ENCODE measurements at regions not wholly inside any gene's neighbourhood (a gene's known extent, or its start where the extent isn't known, plus 50 kb on each side); places are given as distances from the start of the nearest gene placed in this dataset.

DNA sequence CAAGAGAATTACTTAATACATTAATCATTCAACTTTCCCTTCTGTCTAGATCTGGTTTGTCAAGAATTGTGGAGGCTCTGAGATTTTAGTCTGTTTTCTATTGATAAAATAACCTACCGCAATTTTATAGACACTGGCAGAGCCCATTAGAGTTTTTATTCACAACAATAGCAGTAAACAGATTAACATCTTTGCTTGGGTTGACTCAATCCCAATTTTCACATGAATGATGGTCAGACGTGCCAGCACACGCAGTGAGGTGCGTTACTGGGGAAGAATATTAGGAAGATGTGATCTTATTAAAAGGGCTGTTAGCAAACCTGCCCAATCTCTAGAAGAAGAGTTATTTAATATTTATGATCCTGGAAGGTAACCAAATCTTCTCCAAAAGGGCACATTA is 736.6 kb downstream of the MRPL39 start:
- no peak for DNase-seq

DNA sequence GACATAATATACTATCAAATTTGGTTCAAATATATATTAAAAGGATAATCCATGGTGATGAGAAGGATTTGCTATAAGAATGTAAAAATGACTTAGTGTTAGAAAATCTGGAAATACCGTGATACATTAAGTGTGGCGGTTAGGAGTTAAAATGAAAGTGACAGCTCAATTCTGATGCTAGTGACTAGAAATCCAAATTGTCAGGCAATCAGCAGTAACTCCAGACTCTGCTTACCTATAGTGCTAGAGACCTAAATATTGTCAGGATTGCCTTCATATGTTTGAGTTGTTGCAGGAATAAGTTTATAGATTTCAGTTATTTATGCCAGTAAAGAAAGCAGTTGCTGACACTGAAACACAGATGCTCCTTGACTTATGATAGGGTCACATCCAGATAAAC is 737.4 kb downstream of the MRPL39 start:
- no peak for DNase-seq

DNA sequence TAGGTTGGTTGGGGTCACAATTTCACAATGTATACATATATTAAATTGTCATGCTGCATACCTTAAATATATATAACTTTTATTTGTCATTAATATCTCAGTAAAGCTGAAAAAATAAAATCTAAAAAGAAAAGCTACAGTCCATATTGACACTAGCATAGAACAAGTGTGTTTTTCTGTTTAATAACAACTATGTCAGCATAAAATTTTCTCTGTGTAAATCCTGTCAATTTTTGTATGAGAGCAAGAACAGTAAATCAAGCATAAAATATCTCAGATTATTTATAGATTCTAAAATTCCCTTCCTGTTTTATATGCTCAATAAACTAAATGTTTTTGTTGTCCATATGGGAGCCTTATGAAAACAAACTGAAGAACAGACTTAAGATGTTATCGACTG is 739.2 kb downstream of the MRPL39 start:
- DNase-seq, result no peak

DNA sequence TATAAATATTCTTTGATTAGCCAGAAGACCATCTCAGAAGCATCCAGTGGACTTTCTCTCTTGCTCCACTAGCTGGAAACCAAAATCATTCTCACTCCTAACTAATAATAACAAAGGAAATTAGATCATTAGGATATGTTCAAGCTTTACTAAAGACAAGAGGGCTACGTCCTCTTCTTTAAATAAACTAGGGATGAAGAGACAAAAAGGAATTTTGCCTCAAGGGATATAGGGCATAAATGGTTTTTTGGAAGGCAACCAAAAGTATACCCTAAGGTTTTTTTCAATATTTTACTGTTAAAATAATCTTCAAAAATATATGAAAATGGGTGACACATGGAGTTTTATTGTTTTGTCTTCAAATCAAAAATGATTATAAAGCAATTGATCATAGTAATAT is 745.8 kb downstream of the MRPL39 start:
- DNase-seq, result no peak

DNA sequence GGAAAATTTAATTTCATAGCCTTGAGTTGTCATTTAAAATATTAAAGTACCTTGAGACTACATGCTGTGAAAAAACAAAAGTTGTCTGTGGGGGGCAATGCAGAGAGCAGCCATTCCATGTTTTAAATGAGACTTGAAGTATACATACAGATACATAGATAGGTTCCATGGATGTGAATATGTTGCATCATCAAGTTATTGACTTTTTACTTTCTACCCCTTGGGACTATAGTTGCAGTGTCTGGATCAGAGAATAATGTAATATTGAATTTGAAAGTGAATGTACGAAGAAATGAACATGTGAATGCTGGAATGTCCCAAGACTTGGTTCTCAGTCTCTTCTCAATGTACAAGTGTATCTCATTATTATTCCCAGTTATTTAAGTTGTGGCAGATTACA is 751.0 kb downstream of the MRPL39 start:
- no peak for DNase-seq

DNA sequence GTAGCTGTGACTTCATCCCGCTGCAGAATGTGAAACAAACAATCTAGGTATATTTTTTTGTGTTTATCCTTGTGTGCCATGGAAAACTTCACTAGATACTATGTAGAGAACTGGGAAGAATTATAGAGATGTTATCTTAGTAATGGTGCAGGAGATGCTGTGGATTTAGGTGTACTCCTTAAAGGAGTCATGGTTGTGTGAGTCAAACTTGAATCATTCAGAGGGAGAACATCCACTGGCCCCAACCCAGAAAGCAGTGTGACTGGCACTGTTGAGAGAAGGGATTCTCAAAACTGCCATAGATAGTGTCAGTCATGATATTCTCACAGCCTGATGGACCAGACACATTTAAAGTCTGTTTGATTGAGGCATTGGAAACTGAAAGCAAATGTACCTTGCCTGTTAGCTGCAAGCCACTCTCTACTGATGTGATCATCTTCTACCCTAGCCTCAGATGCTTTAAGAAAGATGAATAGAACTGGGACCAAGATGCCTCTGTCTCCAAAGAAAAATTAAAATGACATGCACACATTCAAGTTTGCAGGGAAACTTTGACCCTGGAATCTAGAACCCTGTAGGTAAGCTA is 754.6 kb downstream of the MRPL39 start:
- DNase-seq, result no peak

DNA sequence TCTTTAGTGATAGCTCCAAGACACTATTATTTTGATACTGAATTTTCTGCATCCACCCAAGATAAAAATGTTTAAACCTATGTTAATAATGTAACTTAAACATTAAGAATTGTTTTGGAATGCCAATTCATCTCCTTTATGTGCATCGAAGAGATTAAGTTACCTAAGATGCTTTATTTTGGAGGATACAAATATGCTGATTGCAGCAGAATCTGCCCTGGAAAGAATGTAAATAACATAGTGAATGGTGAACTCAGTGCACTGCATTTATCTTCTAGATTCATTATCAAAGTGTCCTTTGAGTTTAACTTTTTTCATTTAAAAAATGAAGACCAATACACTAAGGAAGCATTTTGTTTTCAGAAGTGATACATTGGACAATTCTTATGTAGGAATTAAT is 757.2 kb downstream of the MRPL39 start:
- no peak for DNase-seq

DNA sequence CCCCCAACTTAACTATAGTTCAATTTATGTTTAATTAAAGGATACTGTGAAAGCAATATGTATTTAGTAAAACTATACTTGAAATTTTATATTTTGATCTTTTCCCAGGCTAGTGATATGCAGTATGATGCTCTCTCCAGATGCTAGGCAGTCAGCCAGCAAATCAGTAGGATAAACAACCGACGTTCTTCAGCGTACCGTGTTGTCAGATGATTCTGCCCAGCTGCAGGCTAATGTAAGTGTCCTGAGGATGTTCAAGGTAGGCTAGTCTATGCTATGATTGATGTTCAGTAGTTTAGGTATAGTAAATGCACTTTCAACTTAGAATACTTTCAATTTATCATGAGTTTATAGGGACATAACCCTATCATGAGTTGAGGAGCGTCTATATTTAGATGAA is 762.6 kb downstream of the MRPL39 start:
- no peak for DNase-seq

DNA sequence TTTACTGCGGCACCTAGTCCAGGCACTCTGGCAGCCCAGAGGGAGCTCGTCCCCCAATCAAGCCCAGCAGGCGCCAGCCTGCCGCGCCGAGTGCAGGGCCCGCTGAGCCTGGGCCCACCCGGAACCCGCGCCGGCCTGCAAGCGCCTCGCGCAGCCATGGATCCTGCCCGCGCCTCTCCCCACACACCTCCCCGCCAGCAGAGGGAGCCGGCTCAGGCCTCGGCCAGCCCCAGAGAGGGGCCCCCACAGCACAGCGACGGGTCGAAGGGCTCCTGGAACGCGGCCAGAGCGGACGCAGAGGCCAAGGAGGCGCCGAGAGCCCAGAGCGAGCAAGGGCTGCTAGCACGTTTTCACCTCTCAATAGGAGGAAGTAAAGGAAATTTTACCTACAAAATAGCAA is 767.0 kb downstream of the MRPL39 start:
- no peak for DNase-seq

DNA sequence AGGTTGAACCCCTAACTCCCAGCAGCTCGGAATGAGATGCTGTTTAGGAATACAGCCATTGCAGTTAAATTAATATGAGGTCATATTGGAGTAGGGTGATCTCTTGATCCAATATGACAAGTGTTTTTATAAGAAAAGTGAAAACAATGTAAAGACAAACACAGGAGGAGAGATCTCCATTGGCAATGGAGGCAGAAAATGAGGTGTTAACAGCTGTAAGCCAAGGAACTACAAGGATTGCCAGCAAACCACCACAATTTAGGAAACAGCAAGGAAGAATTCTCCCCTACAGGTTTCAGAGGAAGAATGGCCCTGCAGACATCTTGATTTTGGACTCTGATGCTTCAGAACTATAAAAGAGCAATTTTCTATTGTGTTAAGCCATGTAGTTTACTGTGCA is 774.3 kb downstream of the MRPL39 start:
- no peak for DNase-seq

DNA sequence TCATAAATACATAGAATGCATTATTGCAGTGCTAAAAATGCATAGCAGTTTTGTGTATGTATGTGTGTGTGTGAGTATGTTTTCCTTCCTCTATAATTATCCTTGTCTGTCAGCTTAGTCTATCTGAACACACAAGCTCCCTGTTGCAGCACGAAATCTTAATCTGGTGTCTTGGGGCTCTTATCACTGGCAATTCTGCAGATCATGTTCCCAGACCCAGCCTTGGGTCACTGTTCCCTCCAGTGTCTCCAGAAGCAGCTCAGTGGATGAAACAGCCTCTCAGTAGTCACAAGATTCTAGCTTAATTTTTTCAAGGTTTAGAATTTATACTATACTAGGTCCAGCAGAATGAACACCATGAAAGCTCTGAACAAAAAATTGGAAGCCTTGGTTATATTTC is 777.9 kb downstream of the MRPL39 start:
- no peak for DNase-seq

DNA sequence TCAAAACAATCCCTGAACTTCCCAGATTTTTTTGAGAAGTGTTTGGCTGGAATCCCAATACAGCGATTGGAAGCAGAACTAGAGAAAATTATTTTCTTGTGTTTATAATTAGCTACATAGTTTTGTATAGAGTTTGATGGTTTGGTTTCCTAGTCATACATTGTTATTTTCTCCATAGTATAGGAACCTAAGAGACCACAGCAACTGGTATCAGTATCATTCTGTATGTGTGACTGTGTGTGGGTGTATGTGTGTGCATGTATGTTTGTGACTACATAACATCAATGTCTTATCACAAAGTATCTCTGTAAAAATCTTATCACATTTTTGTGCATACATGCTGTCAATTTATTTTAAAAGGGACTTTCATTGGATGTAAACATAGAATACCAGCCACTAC is 780.5 kb downstream of the MRPL39 start:
- DNase-seq, result no peak

DNA sequence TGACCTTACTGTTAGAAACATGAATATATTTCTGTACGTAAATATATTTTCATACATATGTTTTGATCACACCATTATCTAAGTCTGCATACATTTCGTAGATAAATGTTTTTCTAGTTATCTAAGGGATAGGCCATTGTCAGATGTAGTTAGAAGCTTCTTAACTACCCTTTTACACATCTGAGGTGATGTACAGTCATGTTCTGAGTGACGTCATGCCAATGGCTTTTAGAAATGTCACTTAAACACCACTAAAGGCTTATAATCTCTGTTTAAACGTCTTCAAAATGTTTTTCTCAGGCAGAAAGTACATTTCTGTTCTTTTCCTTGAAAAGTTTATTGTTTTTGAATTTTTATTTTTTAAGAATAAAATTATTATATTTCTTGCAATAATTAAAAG is 781.9 kb downstream of the MRPL39 start:
- DNase-seq, result no peak

DNA sequence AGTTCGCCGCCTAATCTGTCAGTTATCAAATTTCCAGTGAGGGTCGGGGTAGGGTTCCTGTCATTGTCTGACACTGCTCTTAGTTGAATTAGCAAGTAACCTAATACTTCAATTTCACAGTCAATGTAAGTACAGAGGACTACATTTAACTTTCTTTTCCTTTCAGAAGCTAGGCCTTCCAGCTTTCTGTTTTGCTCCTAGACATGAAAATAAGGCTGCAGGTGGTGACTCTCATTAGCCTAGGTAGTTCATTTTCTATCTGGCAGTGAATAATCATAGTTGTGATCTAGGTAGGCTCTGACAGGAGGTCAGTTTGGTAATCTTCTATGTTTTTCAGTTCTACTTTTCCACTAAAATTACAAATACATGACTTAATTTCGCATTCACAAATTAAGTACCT is 783.1 kb downstream of the MRPL39 start:
- DNase-seq, result no peak

DNA sequence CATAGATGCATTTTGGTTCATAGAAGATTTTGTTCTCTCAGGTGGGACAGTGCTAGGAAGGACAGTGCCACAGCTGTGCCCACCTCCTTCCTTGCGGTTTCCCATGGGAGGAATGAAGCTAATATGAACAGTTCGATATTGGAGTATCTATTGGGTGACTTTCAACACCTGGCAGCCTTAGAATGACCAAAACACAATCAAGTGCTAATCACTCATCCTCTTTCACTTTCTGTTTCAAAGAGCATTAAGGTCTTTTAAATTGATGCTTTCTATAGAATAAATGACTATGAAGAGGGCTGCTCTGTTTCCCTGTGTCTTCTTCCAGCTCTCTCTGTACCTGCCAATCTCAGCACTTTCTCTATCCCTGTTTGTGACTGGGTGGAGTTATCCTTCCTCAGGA is 784.0 kb downstream of the MRPL39 start:
- DNase-seq, result no peak

DNA sequence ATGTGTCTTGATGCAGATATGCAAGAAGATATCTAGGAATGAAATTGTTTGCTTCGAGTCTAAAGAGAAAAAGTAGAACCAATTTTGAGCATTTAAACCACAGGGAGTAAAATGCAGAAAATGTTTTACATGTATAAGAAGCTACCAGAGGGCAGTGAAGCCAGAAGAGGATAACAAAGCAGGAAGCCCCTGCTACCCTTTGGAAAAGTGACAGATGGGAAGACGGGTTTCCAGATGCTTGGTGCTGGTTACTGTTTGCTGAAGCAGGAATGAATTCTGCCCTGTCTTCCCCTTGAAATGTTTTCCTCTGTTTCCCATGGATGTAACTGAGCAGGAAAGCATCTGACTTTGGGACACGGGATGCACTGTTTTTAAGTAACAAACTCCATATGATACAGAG is 822.2 kb downstream of the MRPL39 start:
- no peak for DNase-seq

DNA sequence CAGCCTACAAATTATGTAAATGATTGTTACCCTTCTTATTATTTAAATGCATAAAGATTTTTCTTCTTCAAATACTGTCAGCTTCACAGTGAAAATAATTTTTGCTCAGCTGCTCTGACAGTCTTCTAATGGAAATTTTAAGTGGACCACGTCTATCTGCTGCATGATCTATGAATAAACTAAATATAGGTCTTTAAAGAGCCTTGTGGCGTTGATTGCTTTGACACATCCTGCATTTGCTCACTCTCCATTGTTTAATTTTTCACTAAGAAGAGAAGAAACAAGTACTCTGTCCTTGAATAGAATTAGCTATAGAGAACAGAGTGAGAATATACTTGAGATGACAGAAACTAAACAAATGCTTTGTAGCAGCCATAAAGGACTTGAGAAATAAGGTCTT is 826.1 kb downstream of the MRPL39 start:
- DNase-seq, result no peak

DNA sequence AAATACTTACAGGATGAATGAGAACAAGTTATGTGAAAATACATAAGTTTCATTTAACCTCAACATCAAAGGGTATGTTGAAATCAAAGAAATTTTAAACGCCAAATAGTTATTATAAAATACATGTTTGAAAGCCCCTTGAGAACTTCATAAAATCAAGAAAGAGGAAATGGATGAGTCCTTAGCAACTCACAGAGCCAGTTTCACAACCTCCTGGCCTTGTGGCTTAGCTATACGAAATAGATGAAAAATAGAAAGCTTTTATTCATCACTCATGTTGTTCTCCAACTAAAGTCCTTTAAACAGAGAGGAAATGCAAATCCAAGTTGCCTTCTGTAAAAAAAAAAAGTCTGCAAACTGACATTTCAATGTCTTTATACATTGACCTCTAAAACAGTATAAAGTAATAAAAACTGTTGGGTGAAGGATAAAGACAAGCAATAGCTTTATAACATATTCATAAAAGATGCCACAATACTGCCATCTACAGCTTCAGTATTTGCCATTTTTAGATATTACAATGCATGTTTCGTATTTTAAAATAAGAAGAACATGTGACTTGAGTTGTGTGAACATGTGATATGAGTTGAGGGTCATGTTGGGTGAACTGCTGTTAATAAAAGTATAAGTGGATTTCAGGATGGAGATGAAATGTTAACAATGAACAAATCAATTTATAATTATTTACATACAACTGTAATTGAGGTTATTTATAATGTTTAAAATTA is 847.8 kb downstream of the MRPL39 start:
- DNase-seq, result no peak

DNA sequence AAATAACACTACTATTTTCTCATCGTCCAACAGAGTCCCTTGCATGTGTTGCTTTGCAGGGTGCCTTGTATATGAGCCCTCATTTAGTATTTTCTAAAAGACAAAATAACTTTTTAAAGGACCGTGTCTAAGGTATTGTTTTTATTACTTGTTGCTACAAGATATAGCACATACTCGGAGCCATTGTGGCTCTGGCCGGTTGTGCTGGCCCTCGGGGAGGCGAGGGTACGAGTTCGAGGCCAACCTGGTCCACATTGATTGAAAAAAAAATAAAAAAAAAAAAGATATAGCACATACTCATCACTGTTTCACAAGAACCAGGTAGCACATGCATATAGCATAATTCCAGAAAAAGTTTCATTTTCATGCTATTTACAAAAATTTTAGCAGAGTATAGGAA is 869.2 kb downstream of the MRPL39 start:
- no peak for DNase-seq

DNA sequence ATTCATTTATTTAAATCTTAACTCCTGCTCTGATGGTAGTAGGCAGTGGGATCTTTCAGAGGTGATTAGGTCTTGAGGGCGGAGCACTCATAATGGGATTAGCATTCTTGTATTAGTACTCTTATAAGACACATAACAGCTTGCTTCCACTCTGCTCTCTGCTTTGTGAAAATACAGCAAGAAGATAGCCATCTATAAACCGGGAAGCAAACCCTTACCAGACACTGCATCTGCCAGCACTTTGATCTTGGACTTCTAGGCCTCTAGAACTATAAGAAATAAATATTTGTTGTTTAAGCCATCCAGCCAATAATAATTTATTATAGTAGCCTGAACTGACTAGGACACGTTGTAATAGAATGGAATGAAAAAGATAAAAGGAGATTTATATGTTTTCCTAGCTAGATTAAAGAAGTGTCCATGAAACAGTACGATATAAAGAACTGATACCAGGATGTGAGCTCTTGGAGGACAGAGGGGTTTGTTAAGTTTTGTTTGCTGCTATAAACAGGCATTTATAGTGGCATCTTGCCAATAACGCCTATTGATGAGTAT is 869.9 kb downstream of the MRPL39 start:
- DNase-seq, result no peak

DNA sequence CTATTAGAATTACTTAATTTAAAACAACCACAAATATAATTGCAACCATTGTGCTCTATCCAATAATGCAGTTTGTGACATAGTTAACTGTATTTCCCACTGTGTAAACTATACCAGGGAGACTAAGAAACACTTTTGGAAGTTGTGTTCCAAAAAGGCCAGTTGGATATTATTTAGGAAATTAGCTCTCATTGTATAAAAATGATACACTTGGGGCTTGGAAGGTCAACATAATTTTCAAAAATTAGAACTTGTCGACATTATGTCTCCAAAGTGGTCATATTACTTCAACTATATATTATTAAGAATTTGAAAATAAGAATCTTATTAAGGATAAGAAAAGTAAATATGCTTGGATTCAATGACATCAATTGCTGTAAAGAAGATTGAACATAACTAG is 876.6 kb downstream of the MRPL39 start:
- DNase-seq, result no peak

DNA sequence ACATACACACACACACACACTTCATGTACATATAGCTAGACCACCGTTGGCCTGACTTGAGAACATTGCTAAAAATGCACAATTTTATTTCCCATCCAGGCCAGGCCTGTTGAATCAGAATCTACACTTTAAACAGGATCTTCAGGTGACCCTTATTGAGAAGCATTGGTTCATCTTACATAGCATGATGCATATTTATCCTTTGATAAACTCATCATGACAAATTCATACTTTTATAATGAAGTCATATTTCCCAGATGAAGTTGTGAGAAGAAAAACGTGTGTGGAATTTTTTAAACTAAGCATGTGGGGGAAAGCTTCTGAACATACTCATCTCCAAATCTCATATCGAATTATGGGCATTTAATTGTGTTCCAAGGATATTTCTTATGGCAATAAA is 877.7 kb downstream of the MRPL39 start:
- DNase-seq, result no peak

DNA sequence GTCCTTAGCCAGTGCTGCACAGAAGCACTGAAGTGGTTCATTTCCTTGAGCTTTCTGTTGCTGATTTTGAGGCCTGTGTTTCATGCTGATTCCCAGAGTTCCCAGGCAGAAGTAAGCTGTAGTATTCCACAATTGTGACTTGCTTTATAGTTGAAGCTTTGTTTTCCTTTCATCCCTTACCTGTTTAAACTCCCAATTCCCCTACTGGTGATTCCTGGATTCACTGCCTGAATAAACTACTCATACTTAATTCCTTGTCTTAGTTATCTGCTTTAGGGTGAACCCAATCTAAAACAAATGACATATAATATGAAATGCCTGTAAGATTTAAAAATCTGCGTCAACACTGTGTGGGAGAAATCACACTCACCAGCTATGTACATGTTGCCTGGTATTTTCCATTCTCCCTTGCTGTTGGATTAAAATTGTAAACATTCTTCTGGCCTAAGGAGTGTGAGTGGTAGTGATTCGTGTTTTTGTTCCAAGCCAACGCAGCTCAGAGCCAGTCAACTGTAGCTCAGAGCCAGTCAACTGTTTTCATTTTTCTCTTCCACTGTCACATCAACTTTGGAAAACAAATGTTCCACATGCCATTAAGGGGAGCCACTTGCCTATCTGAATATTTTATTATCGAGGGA is 879.4 kb downstream of the MRPL39 start:
- no peak for DNase-seq

DNA sequence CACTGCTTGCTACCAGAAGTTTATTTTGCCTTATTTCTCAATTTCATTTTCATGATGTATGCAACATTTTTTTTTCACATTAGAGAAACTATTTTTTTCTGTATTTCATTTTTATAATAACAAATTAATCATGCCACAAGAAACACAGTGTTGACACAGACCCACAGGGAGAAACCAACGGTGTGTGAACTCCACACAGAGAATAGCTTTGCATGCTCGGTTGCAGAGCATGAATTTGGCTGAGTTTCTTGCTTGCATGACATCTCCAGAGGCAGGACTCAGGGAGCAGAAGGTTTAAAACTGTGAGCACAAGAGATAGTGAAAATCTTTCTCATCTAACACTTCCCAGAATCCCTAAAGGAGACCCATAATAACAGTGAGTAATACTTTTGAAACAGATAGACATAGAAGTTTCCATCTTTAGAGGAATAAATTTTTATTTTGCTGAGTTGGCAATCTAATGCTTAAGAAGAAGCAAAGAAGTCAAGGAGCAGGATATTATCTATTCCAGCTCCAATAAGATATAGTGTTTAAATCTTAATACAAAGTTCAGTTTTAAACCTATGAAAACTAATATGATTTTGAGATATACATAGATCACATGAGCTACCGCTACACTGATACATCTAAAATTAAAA is 890.9 kb downstream of the MRPL39 start:
- no peak for DNase-seq

All from HCEC 1CT (cell line).